ENCODE measurements at regions not wholly inside any gene's neighbourhood (a gene's known extent, or its start where the extent isn't known, plus 50 kb on each side); places are given as distances from the start of the nearest gene placed in this dataset.
"Not testable (repeated sequence)": the region's sequence is repeated elsewhere in the genome, so short reads cannot be mapped to it uniquely, and the experiment has no call there.

DNA sequence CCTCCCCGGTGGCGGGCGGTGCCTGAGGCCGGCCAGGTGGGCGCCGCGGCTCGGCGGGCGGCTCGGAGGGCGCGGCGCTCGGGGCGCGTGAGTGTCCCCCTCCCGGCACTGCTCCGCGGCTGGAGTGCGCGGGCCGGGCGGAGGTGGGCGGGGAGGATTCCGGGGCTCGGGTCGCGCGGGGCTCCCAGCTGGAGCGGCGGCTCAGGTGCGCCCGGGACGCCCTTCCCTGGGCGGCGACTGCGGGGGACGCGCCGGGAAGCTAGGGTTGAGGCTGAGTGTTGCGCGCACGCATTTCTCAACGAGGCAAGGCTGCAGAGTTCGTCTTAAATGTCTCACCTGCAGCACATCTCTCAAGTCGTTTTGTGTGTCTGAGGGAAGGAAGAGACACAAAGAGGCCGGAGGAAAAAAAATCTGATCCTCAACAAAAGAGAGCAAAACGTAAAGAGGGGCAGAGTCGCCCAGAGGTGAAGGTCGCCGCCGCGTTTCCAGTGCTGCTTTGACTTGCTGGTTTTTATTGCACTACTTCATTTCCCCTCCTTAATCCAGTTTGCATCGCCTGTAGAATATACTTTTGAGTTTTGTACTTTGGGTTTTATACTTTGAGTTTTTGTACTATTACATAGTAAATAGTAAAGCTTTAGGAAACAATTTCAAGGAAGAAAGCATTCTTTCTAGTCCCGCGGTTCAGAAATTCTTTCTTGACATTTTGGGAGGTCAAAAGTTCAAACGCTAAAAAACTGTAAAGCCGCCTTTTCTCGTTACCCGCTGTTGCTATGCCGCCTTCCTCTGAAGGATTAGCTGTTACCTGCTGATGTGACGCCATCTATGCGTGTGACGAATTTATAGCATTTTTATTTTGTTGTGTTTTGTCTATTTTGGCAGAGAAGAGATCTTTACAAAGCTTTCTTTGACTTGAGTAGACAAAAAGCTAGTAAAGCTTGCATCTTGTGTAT lies 106.5 kb upstream of the STOX2 start:
- H3K36me3 Mint-ChIP-seq (ENCODE audit: low read depth), result no peaks in the 10 kb centered on the region
- H3K27ac Mint-ChIP-seq, result no peak overlapping the region
- peaks cover 70% of the 10 kb centered on the region for H3K27me3 Mint-ChIP-seq

GRCh38 chr4:183801457-183802165 lies 103.5 kb upstream of the STOX2 start:
- Mint-ChIP-seq H3K27ac (no peak overlapping the region), H3K4me3 (no peak overlapping the region), H3K36me3 (ENCODE audit: low read depth) (no peaks in the 10 kb centered on the region), H3K27me3 (peaks cover 45% of the 10 kb centered on the region), H3K4me1 (ENCODE audit: low read depth) (peaks cover 12% of the 10 kb centered on the region), H3K9me3 (no peaks in the 10 kb centered on the region)

More for the DNA sequence above, 106.5 kb upstream of the STOX2 start:
- peak overlapping the region; percentile 64 for H3K4me3 Mint-ChIP-seq
- H3K9me3 Mint-ChIP-seq, result peaks cover 1% of the 10 kb centered on the region
- H3K4me1 Mint-ChIP-seq (ENCODE audit: low read depth), result peaks cover 13% of the 10 kb centered on the region

- Mint-ChIP-seq H3K4me3 (no peak overlapping the region), H3K36me3 (ENCODE audit: low read depth) (no peaks in the 10 kb centered on the region), H3K4me1 (ENCODE audit: low read depth) (no peaks in the 10 kb centered on the region), H3K9me3 (peaks cover 4% of the 10 kb centered on the region), H3K27ac (no peak overlapping the region), H3K27me3 (peaks cover 11% of the 10 kb centered on the region)
These were observed 98.8 kb upstream of the STOX2 start for GRCh38 chr4:183806341-183806740.

GRCh38 chr4:183807420-183808096 lies 97.5 kb upstream of the STOX2 start:
- Mint-ChIP-seq H3K27ac (no peak overlapping the region), H3K4me3 (no peak overlapping the region), H3K27me3 (peaks cover 4% of the 10 kb centered on the region), H3K4me1 (ENCODE audit: low read depth) (no peaks in the 10 kb centered on the region), H3K36me3 (ENCODE audit: low read depth) (no peaks in the 10 kb centered on the region), H3K9me3 (peaks cover 4% of the 10 kb centered on the region)

GRCh38 chr4:183808097-183808456 lies 97.0 kb upstream of the STOX2 start:
- Mint-ChIP-seq H3K4me3 (no peak overlapping the region), H3K4me1 (ENCODE audit: low read depth) (no peaks in the 10 kb centered on the region), H3K27me3 (no peaks in the 10 kb centered on the region), H3K9me3 (peaks cover 4% of the 10 kb centered on the region), H3K27ac (no peak overlapping the region), H3K36me3 (ENCODE audit: low read depth) (no peaks in the 10 kb centered on the region)

- no peaks in the 10 kb centered on the region for H3K36me3 Mint-ChIP-seq (ENCODE audit: low read depth)
- no peak overlapping the region for H3K4me3 Mint-ChIP-seq
- peaks cover 4% of the 10 kb centered on the region for H3K9me3 Mint-ChIP-seq
- H3K27ac Mint-ChIP-seq, result no peak overlapping the region
- H3K4me1 Mint-ChIP-seq (ENCODE audit: low read depth), result no peaks in the 10 kb centered on the region
- peaks cover 13% of the 10 kb centered on the region for H3K27me3 Mint-ChIP-seq
These were observed 92.5 kb upstream of the STOX2 start for GRCh38 chr4:183812567-183812966.

DNA sequence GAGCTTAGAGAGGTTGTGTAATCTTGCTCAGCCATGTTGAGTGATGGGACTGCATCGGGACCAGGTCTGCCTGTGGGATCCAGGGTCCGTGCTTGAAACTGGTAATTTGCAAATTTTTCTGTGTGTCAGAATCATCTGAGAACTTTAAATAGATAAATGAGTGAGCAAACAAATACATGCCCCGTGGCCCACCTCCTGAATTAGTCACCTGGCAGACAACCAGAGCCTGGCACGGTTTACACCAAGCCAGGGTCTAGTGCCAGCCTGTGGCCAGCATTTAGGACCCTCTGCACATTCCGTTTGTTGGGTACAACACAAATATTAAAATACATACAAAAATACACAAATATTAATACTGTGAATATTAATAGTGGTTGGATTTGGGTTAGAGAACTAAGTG lies 90.6 kb upstream of the STOX2 start:
- Mint-ChIP-seq H3K27me3 (peaks cover 13% of the 10 kb centered on the region), H3K36me3 (ENCODE audit: low read depth) (no peaks in the 10 kb centered on the region), H3K4me3 (no peak overlapping the region), H3K27ac (no peak overlapping the region), H3K9me3 (peaks cover 4% of the 10 kb centered on the region), H3K4me1 (ENCODE audit: low read depth) (no peaks in the 10 kb centered on the region)

GRCh38 chr4:183816077-183816476 lies 89.0 kb upstream of the STOX2 start:
- peaks cover 13% of the 10 kb centered on the region for H3K27me3 Mint-ChIP-seq
- H3K4me1 Mint-ChIP-seq (ENCODE audit: low read depth), result no peaks in the 10 kb centered on the region
- H3K27ac Mint-ChIP-seq, result no peak overlapping the region
- no peaks in the 10 kb centered on the region for H3K36me3 Mint-ChIP-seq (ENCODE audit: low read depth)
- H3K9me3 Mint-ChIP-seq, result no peaks in the 10 kb centered on the region
- no peak overlapping the region for H3K4me3 Mint-ChIP-seq

- Mint-ChIP-seq H3K27me3 (peaks cover 13% of the 10 kb centered on the region), H3K27ac (no peak overlapping the region), H3K36me3 (ENCODE audit: low read depth) (no peaks in the 10 kb centered on the region), H3K4me1 (ENCODE audit: low read depth) (no peaks in the 10 kb centered on the region), H3K9me3 (no peaks in the 10 kb centered on the region), H3K4me3 (no peak overlapping the region)
These were observed 88.1 kb upstream of the STOX2 start for GRCh38 chr4:183816882-183817509.

- not testable (repeated sequence) for H3K9me3 Mint-ChIP-seq; H3K36me3 Mint-ChIP-seq (ENCODE audit: low read depth); H3K4me1 Mint-ChIP-seq (ENCODE audit: low read depth); H3K4me3 Mint-ChIP-seq; H3K27me3 Mint-ChIP-seq; H3K27ac Mint-ChIP-seq
These were observed 86.5 kb upstream of the STOX2 start for GRCh38 chr4:183818591-183818990.

DNA sequence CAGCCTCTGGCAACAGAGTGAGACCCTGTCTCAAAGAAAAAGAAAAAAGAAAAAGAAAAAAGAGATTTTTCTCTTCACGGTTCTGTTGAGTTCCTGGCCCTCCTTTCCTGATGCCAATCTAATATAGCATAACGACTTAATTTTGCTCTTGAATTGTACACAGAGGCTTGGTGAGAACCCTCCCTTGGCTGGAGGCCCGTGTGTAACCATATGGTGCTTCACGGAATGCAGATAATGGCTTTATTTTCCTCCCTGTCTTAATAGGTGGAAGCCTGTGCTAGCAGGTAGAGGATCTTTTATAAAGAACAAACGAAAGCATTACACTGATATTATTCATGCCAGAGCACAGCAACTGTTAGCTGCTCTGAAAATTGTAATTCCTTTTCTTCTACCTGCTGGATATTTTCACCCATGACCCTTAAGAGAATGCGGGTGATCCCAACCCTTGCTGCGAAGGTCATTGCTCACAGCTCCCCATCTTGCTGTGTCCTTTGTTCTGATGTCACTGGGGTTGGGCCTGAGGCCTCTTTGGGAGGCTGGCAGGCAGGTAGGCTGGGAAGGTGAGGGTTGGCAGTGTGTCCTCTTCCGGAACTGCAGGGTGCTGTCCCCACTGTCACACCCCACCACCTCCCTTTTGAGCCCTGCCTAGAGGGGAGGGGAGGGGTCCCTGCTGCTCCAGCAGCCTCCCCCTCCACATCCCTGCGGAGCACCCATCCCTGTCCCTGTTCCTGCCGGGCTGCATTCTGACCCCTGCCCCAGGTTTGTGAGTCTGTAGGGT lies 83.8 kb upstream of the STOX2 start:
- no peaks in the 10 kb centered on the region for H3K36me3 Mint-ChIP-seq (ENCODE audit: low read depth)
- H3K27me3 Mint-ChIP-seq, result peaks cover under 1% of the 10 kb centered on the region
- H3K4me1 Mint-ChIP-seq (ENCODE audit: low read depth), result no peaks in the 10 kb centered on the region
- H3K9me3 Mint-ChIP-seq, result no peaks in the 10 kb centered on the region
- H3K4me3 Mint-ChIP-seq, result no peak overlapping the region
- H3K27ac Mint-ChIP-seq, result no peak overlapping the region

- no peak overlapping the region for H3K4me3 Mint-ChIP-seq
- H3K27me3 Mint-ChIP-seq, result no peaks in the 10 kb centered on the region
- no peaks in the 10 kb centered on the region for H3K9me3 Mint-ChIP-seq
- no peak overlapping the region for H3K27ac Mint-ChIP-seq
- peaks cover 6% of the 10 kb centered on the region for H3K4me1 Mint-ChIP-seq (ENCODE audit: low read depth)
- H3K36me3 Mint-ChIP-seq (ENCODE audit: low read depth), result no peaks in the 10 kb centered on the region
These were observed 81.7 kb upstream of the STOX2 start for GRCh38 chr4:183823434-183823833.

DNA sequence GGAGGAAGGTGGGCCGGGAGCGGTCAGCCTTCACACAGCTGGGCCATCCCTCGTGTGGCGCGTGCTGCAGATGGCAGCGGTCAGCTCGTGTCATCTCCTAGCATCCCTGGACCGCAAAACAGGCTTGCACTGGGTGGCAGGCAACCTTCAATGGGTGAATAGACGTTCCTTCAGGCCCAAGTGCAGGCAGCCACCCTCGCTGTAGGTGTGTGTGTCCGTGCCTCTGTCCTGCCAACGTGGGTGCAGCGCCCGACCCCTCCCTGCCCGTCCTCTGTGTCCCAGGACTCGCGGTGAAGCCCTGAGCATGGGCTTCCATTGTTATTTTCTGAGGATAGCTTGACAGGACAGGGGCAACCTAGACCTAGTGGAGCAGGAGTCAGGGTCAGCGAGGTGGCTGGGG lies 79.8 kb upstream of the STOX2 start:
- Mint-ChIP-seq H3K36me3 (ENCODE audit: low read depth) (no peaks in the 10 kb centered on the region), H3K27me3 (no peaks in the 10 kb centered on the region), H3K9me3 (no peaks in the 10 kb centered on the region), H3K4me1 (ENCODE audit: low read depth) (peaks cover 7% of the 10 kb centered on the region), H3K4me3 (no peak overlapping the region), H3K27ac (no peak overlapping the region)

DNA sequence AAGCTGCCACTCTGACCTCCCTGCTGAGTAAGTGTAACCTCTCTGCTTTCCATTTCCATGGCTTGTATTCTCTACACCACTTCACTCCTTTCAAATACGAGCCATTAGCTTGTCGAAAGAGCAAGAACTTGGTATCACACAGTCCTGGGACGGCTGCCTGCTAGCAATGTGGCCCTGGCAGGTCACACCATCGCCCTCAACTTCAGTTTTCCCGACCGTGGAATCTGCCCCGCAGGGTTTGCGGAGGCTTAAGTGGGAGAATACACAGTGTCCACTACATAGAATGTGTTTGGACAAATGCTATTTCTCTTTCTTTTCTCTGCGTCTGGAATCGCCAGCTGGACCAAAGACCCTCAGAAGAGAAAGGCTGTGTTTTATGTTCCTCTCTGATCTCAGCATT lies 78.6 kb upstream of the STOX2 start:
- Mint-ChIP-seq H3K4me1 (ENCODE audit: low read depth) (peaks cover 7% of the 10 kb centered on the region), H3K9me3 (no peaks in the 10 kb centered on the region), H3K4me3 (no peak overlapping the region), H3K27ac (no peak overlapping the region), H3K36me3 (ENCODE audit: low read depth) (no peaks in the 10 kb centered on the region), H3K27me3 (no peaks in the 10 kb centered on the region)

All from stimulated activated naive CD8-positive, alpha-beta T cell treated with anti-CD3 and anti-CD28 coated beads, Interleukin-15, Interleukin-2, amounts not matched to agents 100 ng/mL and 50 ng/mL, for 24 hours (primary cell).